ENCODE measurements at regions not wholly inside any gene's neighbourhood (a gene's known extent, or its start where the extent isn't known, plus 50 kb on each side); places are given as distances from the start of the nearest gene placed in this dataset.

DNA sequence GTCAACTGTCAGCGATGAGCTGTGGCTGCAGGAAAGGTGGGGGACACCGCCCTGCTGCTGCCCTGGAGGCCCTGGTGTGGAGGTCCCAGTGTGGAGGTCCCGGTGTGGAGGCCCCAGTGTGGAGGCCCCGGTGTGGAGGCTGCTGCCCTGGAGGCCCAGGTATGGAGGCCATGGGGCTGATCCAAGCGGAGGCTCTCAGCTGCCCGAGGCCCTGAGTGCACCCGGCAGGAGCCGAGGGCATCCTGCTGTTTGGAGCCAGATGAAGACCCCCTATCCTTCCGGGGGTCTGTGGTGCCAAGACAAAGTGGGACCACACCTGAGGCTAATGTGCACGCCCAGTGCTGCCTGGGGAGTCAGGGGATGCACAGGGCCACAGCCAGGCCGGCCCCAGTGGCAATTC lies 210.4 kb upstream of the SOX1 start:
- Mint-ChIP-seq H3K4me3 (no peak overlapping the region), H3K9me3 (no peaks in the 10 kb centered on the region), H3K36me3 (ENCODE audit: low read depth) (no peaks in the 10 kb centered on the region), H3K4me1 (ENCODE audit: low read depth) (no peaks in the 10 kb centered on the region), H3K27ac (no peak overlapping the region), H3K27me3 (ENCODE audit: low read depth) (peaks cover 3% of the 10 kb centered on the region)
- no peak for DNase-seq
- CTCF ChIA-PET, result no interaction called here
- intact Hi-C loops (cut with micrococcal nuclease), result no loop called here

DNA sequence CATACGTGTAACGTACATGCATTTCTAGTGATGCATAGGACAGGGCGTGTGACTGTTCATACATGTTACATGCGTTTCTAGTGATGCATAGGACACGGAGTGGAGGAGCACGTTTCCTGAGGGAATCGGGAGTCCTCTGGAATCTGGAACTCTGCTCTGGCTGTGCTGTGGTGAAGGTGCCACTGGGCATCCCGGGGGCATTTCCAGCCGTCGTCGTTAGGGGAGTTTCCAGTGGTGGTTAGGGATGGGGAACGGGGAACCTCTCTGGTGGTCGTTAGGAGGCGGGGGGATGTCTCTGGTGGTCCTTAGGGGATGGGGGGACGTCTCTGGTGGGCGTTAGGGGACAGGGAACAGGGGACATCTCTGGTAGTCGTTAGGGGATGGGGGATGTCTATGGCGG lies 209.6 kb upstream of the SOX1 start:
- H3K4me1 Mint-ChIP-seq (ENCODE audit: low read depth), result no peaks in the 10 kb centered on the region
- no peaks in the 10 kb centered on the region for H3K36me3 Mint-ChIP-seq (ENCODE audit: low read depth)
- H3K4me3 Mint-ChIP-seq, result no peak overlapping the region
- H3K9me3 Mint-ChIP-seq, result no peaks in the 10 kb centered on the region
- CTCF ChIA-PET, result no interaction called here
- H3K27me3 Mint-ChIP-seq (ENCODE audit: low read depth), result peaks cover 3% of the 10 kb centered on the region
- intact Hi-C loops (cut with micrococcal nuclease), result no loop called here
- no peak for DNase-seq
- no peak overlapping the region for H3K27ac Mint-ChIP-seq

DNA sequence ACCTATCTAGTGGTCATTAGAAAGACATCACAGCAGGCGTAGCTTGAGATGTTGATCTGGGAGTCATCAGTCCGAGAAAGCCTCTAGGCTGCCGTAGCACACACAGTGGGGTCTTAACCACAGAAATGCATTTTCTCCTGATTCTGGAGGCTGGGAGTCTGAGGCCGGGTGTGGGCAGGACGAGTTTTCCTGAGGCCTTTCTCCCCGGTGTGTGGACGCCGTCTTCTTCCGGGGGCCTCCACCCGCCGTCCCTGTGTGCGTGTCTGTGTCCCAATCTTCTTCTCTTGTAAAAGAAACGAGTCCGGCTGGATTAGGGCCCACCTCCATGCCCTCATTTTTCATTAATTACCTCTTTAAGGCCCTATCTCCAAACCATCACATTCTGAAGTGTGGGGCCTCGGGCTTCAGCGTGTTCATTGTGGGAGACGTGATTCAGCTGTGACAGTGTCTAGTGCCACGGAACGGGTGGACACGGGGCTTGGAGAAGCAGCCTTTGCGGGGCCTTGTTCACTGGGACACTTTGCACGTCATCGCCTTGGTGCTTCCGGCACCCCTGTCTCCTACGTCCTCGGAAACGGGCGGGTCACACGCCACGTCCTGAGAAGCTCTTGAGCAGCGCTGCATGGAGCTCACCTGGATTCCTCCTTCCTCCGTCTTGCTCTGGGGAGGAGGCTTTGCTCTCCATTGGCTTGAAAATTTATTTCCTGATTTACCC lies 208.9 kb upstream of the SOX1 start:
- H3K4me1 Mint-ChIP-seq (ENCODE audit: low read depth), result no peaks in the 10 kb centered on the region

DNA sequence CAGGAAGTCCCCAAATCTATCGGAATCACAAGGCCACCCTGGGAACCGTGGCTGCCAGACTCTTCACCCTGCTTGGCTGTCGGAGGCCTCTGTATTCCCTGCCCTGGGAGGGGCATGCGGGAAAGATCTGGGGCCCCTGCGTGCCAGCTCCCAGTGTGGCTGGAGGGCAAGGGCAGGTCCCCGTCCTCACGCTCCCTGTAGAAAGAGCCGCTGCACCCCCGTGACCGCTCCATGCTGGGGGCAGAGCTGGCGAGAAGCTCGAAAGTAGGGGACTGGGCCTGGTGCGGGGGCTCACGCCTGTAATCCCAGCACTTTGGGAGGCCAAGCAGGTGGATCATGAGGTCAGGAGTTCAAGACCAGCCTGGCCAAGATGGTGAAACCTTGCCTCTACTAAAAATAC lies 208.4 kb upstream of the SOX1 start:
- CTCF ChIA-PET, result no interaction called here
- no peaks in the 10 kb centered on the region for H3K9me3 Mint-ChIP-seq
- no peak for DNase-seq
- no peak overlapping the region for H3K27ac Mint-ChIP-seq
- intact Hi-C loops (cut with micrococcal nuclease), result no loop called here
- H3K4me3 Mint-ChIP-seq, result no peak overlapping the region
- H3K36me3 Mint-ChIP-seq (ENCODE audit: low read depth), result no peaks in the 10 kb centered on the region
- H3K27me3 Mint-ChIP-seq (ENCODE audit: low read depth), result peaks cover 3% of the 10 kb centered on the region
- no peaks in the 10 kb centered on the region for H3K4me1 Mint-ChIP-seq (ENCODE audit: low read depth)

More for the DNA sequence above, 208.9 kb upstream of the SOX1 start:
- Mint-ChIP-seq H3K27ac (no peak overlapping the region), H3K27me3 (ENCODE audit: low read depth) (peaks cover 3% of the 10 kb centered on the region), H3K4me3 (no peak overlapping the region), H3K36me3 (ENCODE audit: low read depth) (no peaks in the 10 kb centered on the region), H3K9me3 (no peaks in the 10 kb centered on the region)
- no peak for DNase-seq
- CTCF ChIA-PET, result no interaction called here
- intact Hi-C loops (cut with micrococcal nuclease), result no loop called here

DNA sequence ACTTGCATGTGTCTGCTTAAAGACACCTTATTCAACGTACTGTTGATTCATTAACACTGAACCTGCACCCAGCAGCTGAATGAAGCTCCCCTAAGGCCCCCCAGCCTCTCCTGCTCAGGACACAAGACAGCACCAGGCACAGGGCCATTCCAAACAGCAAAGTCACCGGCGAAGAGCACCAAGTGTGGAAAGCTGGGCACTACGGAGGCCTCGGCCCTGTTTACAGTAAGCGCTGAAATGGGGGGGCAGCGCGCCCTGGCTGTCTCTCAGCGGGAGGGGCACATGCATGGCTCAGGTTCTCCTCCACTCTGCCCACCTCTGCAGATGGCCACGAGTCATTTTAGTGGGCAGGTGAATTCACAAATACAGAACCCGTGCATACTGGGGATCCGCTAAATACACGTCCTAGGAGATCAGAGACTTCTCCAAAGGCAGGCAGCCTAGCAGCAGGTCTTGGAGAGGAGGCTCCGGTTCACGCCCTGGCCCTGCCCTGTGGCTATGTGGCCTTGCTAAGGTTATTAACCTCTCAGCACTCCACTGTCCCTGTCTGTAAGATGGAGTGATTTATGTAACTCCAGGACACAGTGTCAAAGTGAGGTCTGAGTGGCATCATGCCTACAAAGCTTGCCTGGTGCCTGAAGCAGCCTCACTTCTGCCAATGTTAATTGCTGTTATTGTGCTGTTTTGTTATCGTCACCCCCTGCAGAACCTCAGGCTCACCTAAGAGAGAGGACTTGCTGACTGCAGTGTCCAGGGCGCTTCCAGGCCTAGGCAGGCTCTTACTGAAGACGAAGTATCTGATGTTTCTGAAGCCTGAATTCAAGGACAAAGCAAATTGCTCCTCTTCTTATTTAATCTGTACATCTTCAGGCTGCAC lies 207.4 kb upstream of the SOX1 start:
- intact Hi-C loops (cut with micrococcal nuclease), result no loop called here
- H3K4me3 Mint-ChIP-seq, result no peak overlapping the region
- DNase-seq, result no peak
- no peak overlapping the region for H3K27ac Mint-ChIP-seq
- no peaks in the 10 kb centered on the region for H3K36me3 Mint-ChIP-seq (ENCODE audit: low read depth)
- CTCF ChIA-PET, result no interaction called here
- H3K27me3 Mint-ChIP-seq (ENCODE audit: low read depth), result peaks cover 3% of the 10 kb centered on the region
- H3K9me3 Mint-ChIP-seq, result no peaks in the 10 kb centered on the region
- no peaks in the 10 kb centered on the region for H3K4me1 Mint-ChIP-seq (ENCODE audit: low read depth)

DNA sequence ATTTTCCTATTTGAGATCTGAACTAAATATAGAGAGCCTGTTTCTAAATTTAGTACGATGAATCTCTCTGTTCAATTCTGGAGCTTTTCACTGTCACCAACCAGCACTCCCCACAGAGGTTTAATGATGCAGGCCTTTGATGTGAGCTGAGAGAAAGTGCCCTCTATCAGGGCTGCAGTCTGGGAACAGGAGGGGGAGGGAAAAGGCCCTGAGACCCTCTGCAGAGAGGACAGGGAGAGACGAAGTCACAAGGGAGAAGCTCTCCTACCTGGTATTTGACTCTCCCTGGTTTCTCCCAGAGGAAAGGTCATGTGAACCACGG lies 206.8 kb upstream of the SOX1 start:
- H3K36me3 Mint-ChIP-seq (ENCODE audit: low read depth), result no peaks in the 10 kb centered on the region
- no peaks in the 10 kb centered on the region for H3K9me3 Mint-ChIP-seq
- H3K27me3 Mint-ChIP-seq (ENCODE audit: low read depth), result peaks cover 3% of the 10 kb centered on the region
- intact Hi-C loops (cut with micrococcal nuclease), result no loop called here
- H3K27ac Mint-ChIP-seq, result no peak overlapping the region
- no peak for DNase-seq
- CTCF ChIA-PET, result no interaction called here
- H3K4me1 Mint-ChIP-seq (ENCODE audit: low read depth), result no peaks in the 10 kb centered on the region
- no peak overlapping the region for H3K4me3 Mint-ChIP-seq

DNA sequence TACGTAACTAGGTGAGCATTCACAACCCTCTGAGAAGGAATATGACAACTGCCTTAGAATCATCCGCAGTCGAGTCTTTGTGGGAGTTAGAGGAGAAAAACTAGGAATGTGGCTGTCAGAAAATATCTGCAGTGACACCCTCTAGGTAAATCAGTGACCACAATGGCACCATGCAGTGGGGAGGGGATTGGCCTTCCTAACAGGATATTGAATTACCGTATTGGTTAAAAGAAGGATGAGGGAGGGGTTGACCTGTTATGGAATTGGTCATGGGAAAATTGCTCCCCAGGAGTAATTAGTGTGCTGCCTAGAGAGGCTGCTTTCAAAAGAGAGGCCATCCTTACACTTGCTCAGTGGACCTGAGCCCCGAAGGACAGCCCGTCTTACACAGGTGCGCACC lies 205.6 kb upstream of the SOX1 start:
- no peaks in the 10 kb centered on the region for H3K4me1 Mint-ChIP-seq (ENCODE audit: low read depth)
- intact Hi-C loops (cut with micrococcal nuclease), result no loop called here
- DNase-seq, result no peak
- CTCF ChIA-PET, result no interaction called here
- H3K27ac Mint-ChIP-seq, result no peak overlapping the region
- no peaks in the 10 kb centered on the region for H3K36me3 Mint-ChIP-seq (ENCODE audit: low read depth)
- H3K4me3 Mint-ChIP-seq, result no peak overlapping the region
- peaks cover 3% of the 10 kb centered on the region for H3K27me3 Mint-ChIP-seq (ENCODE audit: low read depth)
- H3K9me3 Mint-ChIP-seq, result no peaks in the 10 kb centered on the region

DNA sequence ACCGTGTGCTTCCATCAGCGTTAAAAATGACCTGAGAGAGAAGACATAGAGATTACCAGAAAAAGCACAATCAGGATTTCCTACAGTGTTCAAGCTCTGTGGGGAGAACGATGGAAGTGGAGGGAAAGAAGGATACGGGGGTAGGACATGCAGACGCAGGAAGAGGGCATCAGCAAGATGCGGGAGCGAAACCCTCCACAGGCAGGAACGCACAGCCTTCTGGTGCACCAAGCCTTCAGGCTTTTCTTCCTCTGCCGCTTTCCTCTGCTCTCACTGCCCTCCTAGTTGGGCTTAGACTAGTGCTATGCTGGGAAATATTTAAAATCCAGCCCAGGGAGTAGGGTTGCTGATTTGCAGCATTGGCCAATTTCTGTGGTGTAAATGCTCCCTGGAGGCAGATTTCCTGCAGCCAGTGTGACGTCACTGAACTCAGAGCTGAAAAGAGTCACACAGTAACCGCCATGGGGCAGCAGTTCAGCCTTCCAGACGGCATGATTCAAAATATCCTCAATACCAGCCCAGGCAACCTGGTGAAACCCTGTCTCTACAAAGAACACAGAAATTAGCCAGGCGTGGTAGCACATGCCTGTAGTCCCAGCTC lies 205.1 kb upstream of the SOX1 start:
- CTCF ChIA-PET, result no interaction called here
- DNase-seq, result no peak
- no peaks in the 10 kb centered on the region for H3K4me1 Mint-ChIP-seq (ENCODE audit: low read depth)

DNA sequence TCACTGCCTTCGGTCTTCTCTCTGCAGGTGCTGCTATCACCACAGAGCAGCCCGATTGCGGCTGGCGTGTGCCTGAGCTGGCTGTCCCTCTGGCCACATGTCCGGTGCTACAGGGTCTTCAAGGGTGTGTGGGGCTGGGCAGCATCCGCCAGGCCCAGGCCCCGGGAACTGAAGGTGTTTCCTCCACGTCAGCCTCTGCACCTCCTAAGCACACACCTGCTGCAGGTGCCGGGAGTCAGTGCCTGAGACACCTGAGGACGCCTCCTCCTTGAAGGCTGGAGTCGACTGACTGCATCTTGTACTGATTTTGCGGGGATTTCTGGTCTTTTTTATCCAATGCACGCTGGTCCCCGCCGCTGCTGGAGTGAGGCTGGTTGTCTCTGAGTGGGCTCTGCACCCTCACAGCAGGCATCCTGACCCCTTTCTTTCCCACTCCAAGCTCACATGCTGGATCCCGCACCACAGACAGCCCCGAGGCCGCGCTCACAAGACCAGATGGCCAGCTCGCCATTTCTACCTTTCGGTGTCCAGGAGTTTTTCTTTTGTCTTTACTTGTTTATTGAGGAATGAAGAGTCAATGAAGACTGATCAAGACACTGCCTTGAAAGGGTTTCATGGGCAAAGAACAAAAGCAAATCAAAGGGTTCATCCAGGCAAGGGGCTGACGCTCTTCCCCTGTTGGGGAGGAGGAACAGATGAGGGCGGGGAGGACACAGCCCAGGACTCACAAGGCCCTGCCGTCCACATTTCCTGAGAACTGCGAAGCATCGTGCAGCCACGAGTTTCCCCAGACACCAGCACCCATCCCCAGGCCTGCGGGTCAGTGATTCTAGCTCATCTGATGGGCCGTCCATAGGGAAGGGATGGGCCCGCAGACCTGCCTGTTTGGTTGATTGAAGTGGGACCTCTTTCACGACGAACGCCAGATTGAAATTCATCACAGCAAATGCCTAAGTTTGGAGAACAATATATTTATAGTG lies 203.8 kb upstream of the SOX1 start:
- Mint-ChIP-seq H3K4me3 (no peak overlapping the region), H3K27me3 (ENCODE audit: low read depth) (no peaks in the 10 kb centered on the region), H3K27ac (no peak overlapping the region), H3K36me3 (ENCODE audit: low read depth) (no peaks in the 10 kb centered on the region), H3K9me3 (peaks cover 5% of the 10 kb centered on the region), H3K4me1 (ENCODE audit: low read depth) (no peaks in the 10 kb centered on the region)
- CTCF ChIA-PET, result no interaction called here
- DNase-seq, result no peak
- intact Hi-C loops (cut with micrococcal nuclease), result no loop called here

More for the DNA sequence above, 205.1 kb upstream of the SOX1 start:
- intact Hi-C loops (cut with micrococcal nuclease), result no loop called here
- Mint-ChIP-seq H3K9me3 (peaks cover 2% of the 10 kb centered on the region), H3K27ac (no peak overlapping the region), H3K36me3 (ENCODE audit: low read depth) (no peaks in the 10 kb centered on the region), H3K27me3 (ENCODE audit: low read depth) (peaks cover 3% of the 10 kb centered on the region), H3K4me3 (no peak overlapping the region)

DNA sequence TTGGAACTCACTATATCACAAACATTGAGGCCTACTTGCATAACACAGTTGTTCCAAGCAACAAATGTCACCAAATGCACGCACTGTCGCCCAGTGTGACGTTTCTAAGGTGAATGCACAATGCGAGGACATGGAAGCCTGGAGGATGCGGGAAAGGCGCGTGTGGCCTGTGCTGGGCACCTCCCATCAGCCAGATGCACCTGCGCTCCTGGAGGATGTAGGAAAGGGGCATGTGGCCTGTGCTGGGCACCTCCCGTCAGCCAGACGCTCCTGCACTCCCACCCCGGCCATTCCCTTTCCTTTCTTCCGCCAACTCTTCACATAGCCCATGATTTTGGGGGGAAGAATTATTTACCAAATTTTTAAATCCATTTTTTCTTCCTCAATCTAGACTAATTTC lies 202.4 kb upstream of the SOX1 start:
- Mint-ChIP-seq H3K9me3 (peaks cover 9% of the 10 kb centered on the region), H3K36me3 (ENCODE audit: low read depth) (no peaks in the 10 kb centered on the region), H3K27ac (no peak overlapping the region), H3K27me3 (ENCODE audit: low read depth) (no peaks in the 10 kb centered on the region), H3K4me3 (no peak overlapping the region), H3K4me1 (ENCODE audit: low read depth) (no peaks in the 10 kb centered on the region)
- intact Hi-C loops (cut with micrococcal nuclease), result no loop called here
- CTCF ChIA-PET, result no interaction called here
- no peak for DNase-seq

DNA sequence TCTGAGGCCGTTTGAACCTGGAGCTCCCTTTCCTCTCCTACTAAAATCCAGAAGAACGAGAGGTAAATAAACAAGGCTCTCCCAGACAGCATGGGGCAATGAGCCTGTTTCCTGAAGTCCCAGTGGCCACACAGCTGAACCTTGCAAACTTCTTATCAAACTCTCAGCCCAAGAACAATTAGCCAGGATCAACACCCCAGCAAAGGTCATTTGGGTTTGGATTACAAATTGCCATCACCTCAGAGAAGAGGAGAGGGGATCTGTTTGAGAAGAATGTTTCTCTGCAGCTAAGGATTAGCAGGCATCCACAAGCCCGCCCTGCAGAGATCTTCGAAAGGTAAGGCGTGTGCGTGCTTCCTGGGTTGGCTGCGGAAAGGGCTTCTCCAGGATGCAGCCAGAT lies 201.9 kb upstream of the SOX1 start:
- CTCF ChIA-PET, result no interaction called here
- no peak for DNase-seq
- intact Hi-C loops (cut with micrococcal nuclease), result no loop called here
- Mint-ChIP-seq H3K4me1 (ENCODE audit: low read depth) (no peaks in the 10 kb centered on the region), H3K36me3 (ENCODE audit: low read depth) (no peaks in the 10 kb centered on the region), H3K9me3 (peaks cover 9% of the 10 kb centered on the region), H3K27me3 (ENCODE audit: low read depth) (no peaks in the 10 kb centered on the region), H3K4me3 (no peak overlapping the region), H3K27ac (no peak overlapping the region)

DNA sequence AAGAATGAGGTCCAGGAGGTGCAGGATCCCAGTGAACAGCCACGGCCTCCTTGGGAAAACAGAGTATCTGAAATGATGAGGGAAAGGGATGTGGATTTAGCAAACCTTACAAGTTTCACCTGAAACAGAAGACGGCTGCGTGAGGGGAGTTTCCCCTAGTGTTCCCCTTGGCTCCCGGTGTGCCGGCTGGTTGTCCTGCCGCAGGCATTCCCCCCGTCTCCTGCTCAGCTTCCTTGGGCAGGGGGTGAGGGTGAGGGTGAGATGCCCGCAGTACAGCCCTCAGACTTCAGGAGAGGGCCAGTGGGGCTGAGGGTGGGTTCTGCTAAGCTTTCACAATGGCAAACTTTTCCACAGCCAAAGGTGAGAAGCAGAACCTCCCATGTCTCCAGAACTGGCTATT lies 201.1 kb upstream of the SOX1 start:
- CTCF ChIA-PET, result no interaction called here
- Mint-ChIP-seq H3K4me1 (ENCODE audit: low read depth) (no peaks in the 10 kb centered on the region), H3K9me3 (peaks cover 9% of the 10 kb centered on the region), H3K36me3 (ENCODE audit: low read depth) (no peaks in the 10 kb centered on the region), H3K4me3 (no peak overlapping the region), H3K27me3 (ENCODE audit: low read depth) (peaks cover under 1% of the 10 kb centered on the region), H3K27ac (no peak overlapping the region)
- intact Hi-C loops (cut with micrococcal nuclease), result no loop called here
- no peak for DNase-seq
